ENCODE measurements at regions not wholly inside any gene's neighbourhood (a gene's known extent, or its start where the extent isn't known, plus 50 kb on each side); places are given as distances from the start of the nearest gene placed in this dataset.
"Not testable (repeated sequence)": the region's sequence is repeated elsewhere in the genome, so short reads cannot be mapped to it uniquely, and the experiment has no call there.

GRCh38 chr1:94668528-94668927, 127.0 kb upstream of the F3 start:
- no peak for DNase-seq

GRCh38 chr1:94667818-94668217, 126.3 kb upstream of the F3 start:
- DNase-seq, result no peak

DNA sequence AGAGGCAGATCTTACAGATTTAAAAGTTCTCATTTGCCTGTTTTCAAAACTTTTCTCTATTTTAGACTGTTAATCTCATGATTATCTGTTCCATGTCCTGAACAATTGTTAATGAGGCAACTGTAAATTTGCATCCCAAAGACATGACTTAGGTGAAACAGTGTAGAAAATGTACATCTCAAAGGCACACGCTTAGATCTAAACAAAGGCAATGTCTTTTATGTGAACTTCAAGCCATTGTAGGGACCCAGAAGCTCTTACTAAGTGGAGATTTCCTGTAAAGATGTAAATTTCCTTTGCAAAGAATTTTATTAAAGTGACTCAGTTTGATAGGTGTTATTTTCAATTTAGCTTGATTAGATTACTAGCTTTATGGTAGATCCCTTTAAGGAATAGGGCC, 125.2 kb upstream of the F3 start:
- no peak for DNase-seq

GRCh38 chr1:94661431-94661932, 119.9 kb upstream of the F3 start:
- no peak for DNase-seq

DNA sequence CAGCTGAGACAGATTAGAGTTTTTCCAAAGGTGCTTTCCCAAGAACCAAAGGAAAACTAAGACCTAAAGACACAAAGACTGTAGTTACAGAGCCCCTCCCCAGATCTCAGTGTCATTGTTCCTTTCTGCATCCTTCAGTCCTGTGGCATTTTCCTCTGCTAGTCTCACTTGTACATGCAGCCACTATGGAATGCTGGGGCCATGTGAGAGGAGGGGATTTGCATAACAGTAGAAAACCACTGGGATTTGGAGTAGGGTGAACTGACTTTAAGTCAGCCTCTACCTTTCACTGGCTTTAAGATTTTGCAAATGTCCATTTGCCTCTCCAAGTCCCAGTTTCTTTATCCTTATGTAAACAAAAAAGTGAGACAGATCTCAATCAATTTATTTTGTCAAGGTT, 119.4 kb upstream of the F3 start:
- no peak for DNase-seq

GRCh38 chr1:94660258-94660657, 118.7 kb upstream of the F3 start:
- no peak for DNase-seq

GRCh38 chr1:94659202-94659601, 117.6 kb upstream of the F3 start:
- not testable (repeated sequence) for DNase-seq

- no peak for DNase-seq
Measured at GRCh38 chr1:94658221-94658620, 116.7 kb upstream of the F3 start.

- DNase-seq, result not testable (repeated sequence)
Measured at GRCh38 chr1:94657776-94658175, 116.2 kb upstream of the F3 start.

DNA sequence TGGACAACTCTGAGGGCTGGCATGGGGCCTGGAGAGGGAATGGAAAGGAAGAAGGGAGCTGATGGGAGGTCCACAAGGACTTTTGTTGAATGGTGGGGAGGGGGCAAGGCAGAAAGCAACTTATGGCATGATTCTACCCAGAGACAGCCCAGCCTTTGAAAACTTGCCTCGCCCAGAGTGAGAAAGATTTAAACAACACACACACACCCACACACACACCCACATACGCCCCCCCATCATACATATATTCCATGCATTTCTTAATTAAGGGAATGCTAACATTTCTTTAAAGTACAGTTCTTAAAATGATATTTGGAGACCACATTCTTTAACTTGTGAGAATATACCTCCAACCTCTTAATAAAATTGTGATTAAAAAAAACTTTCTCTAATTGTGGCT, 115.4 kb upstream of the F3 start:
- no peak for DNase-seq

- DNase-seq, result no peak
Measured at GRCh38 chr1:94654919-94655318, 113.4 kb upstream of the F3 start.

DNA sequence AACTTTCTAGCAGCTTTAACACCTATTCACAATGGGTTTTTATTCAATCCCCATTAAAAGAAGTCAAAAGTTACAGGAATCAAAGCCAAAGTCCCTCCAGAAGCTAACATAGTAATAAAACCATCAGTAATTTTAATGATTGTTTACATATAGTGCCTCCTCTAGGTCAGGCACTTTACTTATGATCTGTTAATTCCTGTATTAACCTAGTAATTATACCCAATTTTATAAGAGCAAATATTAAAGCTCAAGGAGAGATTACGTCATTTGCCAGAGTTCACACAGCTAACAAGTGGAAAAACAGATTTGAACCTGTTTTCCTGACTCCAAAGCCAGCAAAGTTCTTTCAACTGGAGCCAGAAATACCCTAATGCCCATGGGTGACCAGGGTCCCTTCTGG, 112.9 kb upstream of the F3 start:
- DNase-seq, result peak; percentile 33

- DNase-seq, result no peak
Measured at GRCh38 chr1:94654031-94654430, 112.5 kb upstream of the F3 start.

GRCh38 chr1:94653454-94653853, 111.9 kb upstream of the F3 start:
- DNase-seq, result no peak

DNA sequence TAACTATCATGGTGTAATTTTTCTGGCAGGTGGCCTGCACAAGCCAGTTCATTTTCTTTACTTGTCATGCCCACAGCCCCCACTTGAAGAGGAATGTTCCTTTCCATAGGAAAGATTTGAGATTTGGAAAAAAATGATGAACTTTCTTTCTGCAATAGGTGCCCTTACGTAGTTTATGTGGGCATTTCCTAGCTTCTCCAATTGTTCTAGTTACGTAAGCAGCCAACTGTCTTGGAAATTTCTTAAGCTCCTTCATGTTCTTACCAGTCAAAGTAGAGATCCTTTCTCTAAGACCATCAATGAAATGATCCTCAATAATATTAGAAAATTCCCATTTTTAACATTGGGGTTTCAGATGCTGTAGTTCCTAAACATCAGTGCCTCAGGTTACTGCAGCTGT, 109.5 kb upstream of the F3 start:
- DNase-seq, result no peak

DNA sequence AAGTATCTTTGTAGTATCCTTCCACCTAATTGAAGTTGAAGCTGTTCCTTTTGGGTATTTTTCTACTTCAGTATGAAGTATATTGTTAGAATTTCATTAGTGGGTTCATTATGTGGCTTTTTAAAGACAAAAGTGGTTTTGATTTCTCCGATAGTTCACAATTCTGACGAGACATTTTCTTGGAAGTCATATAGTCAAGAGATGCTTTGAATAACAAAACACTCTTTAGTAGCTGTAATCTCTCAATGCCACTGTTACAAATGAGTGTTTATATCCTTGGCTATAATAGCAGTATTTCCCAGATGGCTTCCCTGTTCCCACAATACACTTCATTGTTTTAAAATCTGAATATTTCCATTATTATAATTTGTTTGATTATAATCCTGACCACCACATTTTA, 108.7 kb upstream of the F3 start:
- DNase-seq, result no peak

DNA sequence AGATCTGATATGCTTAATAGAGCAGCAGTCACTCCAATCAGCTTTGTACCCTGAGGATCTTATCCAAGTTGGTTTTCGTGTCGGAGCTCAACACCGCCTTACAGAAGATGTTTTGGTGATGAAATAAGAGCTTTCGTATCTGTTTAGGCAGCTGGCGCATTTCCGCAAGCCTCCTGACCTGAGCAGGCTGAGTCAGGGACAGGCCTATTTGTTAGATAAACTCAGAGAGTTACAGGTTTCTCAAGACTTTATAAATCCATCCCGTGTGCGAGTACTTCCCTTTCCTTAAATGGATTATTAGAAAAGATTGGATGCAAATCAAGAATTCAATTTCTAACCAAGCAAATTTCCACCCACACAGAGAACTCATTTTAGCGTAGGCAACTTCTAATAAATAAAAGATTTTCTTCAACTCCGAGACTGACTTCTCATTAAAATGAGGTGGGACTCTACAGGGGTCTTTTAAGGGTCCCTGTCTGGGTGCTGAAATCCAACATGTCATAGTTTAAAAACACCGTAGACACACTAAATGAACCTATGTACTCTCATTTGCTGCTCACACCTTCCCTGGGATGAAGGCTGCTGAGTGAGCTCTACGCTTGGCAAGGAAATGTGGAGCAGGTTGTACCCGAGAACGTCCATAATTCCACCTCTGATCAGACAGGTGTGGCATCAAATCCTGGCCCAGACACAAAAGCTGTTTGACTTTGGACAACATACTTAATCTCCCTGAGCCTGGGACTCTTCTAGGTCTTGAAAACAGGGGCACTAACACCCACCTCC, 106.9 kb upstream of the F3 start:
- DNase-seq, result no peak

GRCh38 chr1:94646786-94647555, 105.4 kb upstream of the F3 start:
- DNase-seq, result no peak

DNA sequence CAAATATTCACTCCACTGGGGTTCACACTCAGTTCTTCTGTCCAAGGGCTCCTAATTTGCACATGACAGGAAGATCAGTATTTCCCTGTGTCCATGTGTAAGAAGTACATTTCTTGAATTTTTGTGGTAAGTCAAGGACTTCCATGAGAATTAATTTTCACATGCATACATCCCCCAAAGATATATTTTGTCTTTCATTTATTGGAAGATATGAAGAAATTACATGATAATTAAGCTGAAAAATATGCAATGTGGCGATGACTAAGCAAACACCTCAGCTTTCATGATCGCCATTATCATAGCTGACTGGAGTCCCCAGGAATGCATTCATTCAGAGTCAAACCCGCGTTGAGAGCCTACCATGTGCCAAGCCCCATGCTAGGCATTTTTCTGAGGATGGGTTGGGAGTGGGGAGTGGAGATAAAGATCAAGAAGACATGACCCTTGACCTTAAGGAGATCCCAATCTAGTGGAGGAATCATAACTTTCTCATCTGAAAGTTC, 104.6 kb upstream of the F3 start:
- no peak for DNase-seq

GRCh38 chr1:94644352-94644751, 102.8 kb upstream of the F3 start:
- DNase-seq, result no peak

- DNase-seq, result no peak
Measured at GRCh38 chr1:94643819-94644218, 102.3 kb upstream of the F3 start.

- no peak for DNase-seq
Measured at GRCh38 chr1:94642617-94643321, 101.2 kb upstream of the F3 start.

DNA sequence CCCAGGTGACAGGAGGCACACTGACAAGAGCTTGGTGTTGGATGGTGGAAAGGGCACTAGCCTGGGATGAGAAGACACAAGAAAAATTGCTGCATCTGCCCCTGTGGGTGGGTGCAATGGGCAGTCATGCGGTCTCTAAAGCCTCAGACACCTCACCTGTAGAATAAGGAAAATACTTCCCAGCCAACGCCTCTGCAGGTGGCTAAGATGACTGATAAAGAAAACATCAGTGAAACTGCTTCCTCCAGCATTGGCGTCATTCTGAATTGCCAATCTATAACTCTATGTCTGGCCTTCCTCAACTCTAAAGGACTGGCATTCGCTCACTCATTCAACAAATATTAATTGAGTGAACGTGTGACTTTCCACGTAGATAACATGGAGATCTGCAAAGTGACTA, 100.4 kb upstream of the F3 start:
- no peak for DNase-seq

- no peak for DNase-seq
Measured at GRCh38 chr1:94640125-94640524, 98.6 kb upstream of the F3 start.
